HG02852 (cell line): ENCODE measurements at regions not wholly inside any gene's neighbourhood (a gene's known extent, or its start where the extent isn't known, plus 50 kb on each side); places are given as distances from the start of the nearest gene placed in this dataset.
A peak's percentile ranks its signal among the peaks of the same experiment; 100 is the strongest.
"Not testable (repeated sequence)": the region's sequence is repeated elsewhere in the genome, so short reads cannot be mapped to it uniquely, and the experiment has no call there.

ENCODE experiments used
- ATAC-seq: cut with Tn5 transposase; IDR thresholded peaks from one replicate; pipeline ENCODE4 v1.9.1; 2021; ENCODE audit warnings: mild to moderate bottlenecking, moderate library complexity; ENCODE audit not compliant: unreplicated experiment

GRCh38 chrX:7542587-7543380, 300.2 kb upstream of the VCX start:
- no peak for ATAC-seq

- no peak for ATAC-seq
Observed at GRCh38 chrX:7522860-7523259, 320.1 kb upstream of the VCX start.

- ATAC-seq: no peak
Observed at GRCh38 chrX:7515681-7516413, 327.1 kb upstream of the VCX start.

DNA sequence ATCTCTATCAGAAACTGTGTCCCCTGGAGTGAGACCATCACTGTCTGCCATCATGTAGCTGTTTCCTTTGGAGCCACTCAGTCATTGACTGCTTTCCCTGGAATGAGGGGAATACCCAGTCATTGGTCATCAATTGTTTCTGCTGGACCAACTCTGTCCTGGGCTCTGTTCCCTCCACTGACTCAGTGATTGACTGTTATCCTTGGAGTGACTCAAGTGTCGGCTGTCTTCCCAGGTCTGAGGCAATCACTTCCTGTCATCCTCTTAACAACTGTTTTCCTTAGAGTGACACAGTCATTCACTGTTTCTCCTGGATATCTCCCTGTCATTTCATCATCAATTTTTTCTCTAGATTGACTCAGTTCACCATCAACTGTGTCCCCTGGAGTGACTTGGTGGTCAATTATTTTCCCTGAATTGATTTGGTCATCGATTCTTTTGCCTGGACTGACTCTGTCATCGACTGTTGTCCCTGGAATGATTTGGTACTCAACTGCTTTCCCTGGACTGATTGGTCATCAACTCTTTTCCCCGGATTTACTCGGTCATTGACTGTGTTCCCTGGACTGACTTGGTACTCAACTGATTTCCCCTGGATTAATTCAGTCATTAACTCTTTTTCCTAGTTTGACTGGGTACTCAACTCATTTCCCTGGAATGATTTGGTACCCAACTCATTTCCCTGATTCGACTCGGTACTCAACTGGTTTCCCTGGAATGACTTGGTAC, 327.9 kb upstream of the VCX start:
- ATAC-seq: no peak

DNA sequence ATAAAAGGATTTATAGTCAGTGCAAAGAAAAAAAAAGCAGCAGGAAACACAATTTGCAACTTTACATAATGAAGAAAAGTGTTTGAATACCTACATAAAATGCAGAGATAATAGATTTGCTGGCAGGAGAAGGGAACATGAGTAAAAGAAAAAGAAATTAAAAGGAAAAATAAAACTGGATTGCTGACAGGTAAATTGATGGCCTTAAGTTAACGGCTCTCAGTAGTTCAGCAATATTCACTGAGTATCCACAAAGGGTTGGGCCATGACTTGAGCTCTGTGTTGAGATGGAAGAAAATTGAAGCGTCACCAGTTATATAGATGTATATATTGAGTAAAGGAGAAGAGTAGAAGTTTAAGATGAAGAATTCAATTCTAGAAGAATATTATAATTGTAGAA, 330.1 kb upstream of the VCX start:
- no peak for ATAC-seq

- no peak for ATAC-seq
Observed at GRCh38 chrX:7503251-7503650, 339.7 kb upstream of the VCX start.

DNA sequence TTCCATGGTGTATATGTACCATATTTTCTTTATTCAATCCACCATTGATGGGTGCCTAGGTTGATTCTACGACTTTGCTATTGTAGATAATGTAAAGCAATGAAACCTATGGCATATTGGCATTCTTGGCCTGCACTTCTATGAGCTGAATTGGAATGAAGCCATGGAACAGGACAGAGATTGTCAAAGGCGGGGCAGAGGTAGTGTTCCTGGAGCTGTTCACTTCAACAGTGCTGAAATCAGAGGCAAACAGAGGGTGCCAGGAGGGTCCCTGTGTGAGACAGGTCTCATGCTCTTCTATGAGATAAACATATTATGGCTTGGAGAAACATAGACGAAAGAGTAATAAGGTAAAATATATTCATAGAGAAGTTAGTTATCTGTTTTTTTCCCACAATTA, 342.6 kb upstream of the VCX start:
- no peak for ATAC-seq

GRCh38 chrX:7486505-7486904, 338.6 kb upstream of the PUDP start:
- ATAC-seq: no peak

DNA sequence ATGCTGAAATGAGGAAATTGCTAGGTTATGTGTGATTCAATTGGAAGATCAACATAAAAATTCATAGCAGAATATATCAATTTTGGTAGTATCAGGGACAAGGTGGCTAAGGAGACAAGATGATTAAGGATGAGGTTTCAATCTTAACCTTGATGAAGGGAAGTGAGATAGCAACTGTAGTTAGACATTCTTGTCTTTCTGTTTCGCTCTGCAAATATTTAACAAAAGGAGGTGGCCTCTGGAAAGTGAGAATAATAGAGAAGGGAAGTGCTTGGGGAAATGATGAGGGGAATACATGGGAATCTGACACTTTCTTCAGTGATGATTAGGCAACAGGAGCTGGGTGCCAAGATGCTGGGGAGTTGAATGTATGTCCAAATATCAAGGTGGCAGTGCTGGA, 337.1 kb upstream of the PUDP start:
- ATAC-seq: no peak

GRCh38 chrX:7480721-7481120, 332.8 kb upstream of the PUDP start:
- no peak for ATAC-seq

- ATAC-seq: no peak
Observed at GRCh38 chrX:7462110-7462509, 314.2 kb upstream of the PUDP start.

DNA sequence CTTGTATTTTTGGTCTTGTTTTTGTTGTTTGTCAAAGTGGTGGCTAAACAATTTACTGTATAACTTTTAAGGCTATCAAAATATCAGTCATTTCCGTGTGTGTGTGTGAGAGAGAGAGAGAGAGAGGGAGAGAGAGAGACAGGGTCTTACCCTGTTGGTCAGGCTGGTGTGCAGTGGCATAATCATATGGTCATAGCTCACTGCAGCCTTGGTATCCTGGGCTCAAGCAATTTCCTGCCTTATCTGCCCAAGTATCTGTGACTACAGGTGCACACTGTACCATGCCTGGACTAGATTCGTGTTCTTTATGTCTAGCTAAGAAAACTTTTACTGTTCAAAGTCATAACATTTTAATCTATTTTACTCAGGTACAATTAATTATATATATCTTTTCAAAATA, 313.1 kb upstream of the PUDP start:
- ATAC-seq: not testable (repeated sequence)

DNA sequence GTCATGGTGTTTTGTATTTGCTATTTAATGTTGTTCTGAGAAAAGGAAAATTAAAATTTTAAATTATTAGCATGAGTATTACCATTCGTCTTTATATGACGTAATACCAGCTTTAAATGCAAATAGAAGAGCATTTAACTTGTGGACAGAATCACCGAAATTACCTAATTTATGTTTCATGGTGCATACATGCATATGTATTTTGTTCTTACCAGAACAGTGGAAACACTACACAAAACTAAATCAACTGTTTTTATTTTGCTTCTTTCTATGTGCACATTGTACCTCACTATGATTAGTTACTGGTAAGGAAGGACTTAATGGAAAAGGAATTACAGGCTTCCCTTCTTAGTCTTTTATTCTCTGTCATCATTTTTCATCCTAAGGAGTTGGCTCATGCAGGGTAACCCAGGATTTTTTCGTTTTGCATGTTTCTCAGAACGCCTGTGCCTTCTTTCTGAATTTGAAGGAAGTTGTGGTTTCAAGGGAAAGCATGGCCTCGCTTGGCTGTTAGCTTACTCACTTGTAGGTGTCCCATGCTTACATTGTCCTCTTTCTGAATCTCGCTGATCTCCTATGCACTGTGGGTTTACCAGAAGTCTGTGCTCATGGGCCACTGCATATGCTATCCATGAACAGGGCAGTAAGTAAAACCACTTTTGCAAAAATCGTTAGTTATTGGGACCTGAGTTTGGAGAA, 300.0 kb upstream of the PUDP start:
- no peak for ATAC-seq

GRCh38 chrX:7446815-7447214, 298.9 kb upstream of the PUDP start:
- ATAC-seq: no peak

- ATAC-seq: peak; percentile 98
Observed at GRCh38 chrX:7444967-7445366, 297.0 kb upstream of the PUDP start.

DNA sequence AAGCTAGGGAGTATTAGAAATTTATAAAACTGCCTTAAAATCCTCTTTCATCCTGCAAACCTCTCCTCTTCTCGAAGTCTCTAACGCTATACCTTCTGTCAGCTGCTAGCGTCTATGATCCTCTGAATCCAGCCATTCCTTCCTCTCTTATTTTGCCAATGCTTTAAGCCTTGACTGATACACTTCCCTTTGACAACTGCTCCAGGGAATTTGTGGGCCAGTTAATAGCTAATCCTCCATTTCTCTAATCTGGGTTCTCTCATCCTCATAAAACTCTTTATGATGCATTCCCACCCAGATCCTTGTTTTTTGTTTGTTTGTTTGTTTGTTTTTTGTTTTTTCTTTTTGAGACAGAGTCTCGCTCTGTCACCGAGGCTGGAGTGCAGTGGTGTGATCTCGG, 293.6 kb upstream of the PUDP start:
- ATAC-seq: no peak

GRCh38 chrX:7435822-7436221, 287.9 kb upstream of the PUDP start:
- no peak for ATAC-seq

- no peak for ATAC-seq
Observed at GRCh38 chrX:7432901-7433300, 284.9 kb upstream of the PUDP start.

DNA sequence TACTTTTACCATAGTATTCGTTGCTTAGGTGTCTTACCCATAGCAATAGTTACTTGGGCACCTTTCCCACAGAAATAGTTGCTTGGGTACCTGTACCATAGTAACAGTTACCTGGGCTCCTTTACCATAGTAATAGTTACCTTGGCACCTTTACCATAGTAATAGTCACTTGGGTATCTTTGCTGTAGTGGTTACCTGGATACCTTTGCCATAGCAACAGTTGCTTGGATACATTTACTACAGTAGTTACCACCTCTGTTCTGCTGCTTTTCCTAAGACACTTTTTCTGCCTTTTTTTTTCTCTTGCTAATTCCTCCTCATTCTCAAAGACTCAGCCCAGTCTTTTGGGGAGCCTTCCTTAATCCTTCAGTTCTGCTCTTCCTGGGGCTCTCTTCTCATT, 272.8 kb upstream of the PUDP start:
- ATAC-seq: no peak

GRCh38 chrX:7414753-7415152, 266.8 kb upstream of the PUDP start:
- ATAC-seq: no peak

DNA sequence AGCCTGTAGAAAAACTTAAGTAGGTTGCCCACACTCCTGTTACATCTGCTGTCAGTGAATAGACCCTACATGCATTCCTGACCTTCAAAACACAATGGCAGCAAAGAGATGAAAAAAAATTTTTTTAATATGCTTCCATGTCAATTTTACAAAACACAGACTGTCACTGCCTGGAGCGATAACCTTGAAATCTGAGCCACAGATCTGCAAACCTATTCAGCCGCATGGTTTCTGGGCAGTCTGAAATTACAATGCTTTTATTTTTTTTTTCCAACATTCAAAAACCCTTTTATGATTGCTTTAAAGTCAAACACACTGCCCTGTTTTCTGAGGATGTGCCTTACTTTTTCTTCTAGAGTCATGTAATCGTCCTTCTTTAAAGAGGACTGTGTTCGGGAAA, 264.9 kb upstream of the PUDP start:
- ATAC-seq: no peak
